PC-9 (cell line): ENCODE measurements at regions not wholly inside any gene's neighbourhood (a gene's known extent, or its start where the extent isn't known, plus 50 kb on each side); places are given as distances from the start of the nearest gene placed in this dataset.

Experiments used
- BruUV-seq: library from RNA; stranded (reverse); fragments of 400-500 nt; replicated peaks from 2 replicates; lab custom pipeline; 2021; lab: Mats Ljungman, UMichigan
- CTCF ChIA-PET: fragments of 300-600 bp; sonication (Branson Sonifier 250); formaldehyde crosslinking; loops from one replicate; lab custom pipeline; 2022; ENCODE audit warnings: antibody characterized with exemption; lab: Charles Lee
- POLR2A ChIA-PET: fragments of 300-600 bp; sonication (Branson Sonifier 250); formaldehyde crosslinking; loops from one replicate; lab custom pipeline; 2022; ENCODE audit warnings: antibody characterized with exemption; ENCODE audit not compliant: unreplicated experiment; lab: Charles Lee
- DNase-seq, 2 experiments: peaks; one replicate each; pipeline versions ENCODE4 v3.0.0 to v3.0.0-alpha.2; 2015 to 2022; ENCODE audit warnings: mixed read lengths in 1 of 2
- H2AFZ ChIP-seq: fragments of 200-600 bp; sonication (generic); 2 replicates; pipeline ENCODE4 v1.8.1; 2017; ENCODE audit warnings: antibody characterized with exemption
- H3F3A ChIP-seq: fragments of 200-600 bp; sonication (generic); 2 replicates; pipeline ENCODE4 v1.8.1; 2017; ENCODE audit warnings: antibody characterized with exemption, mild to moderate bottlenecking, low read depth; ENCODE audit not compliant: insufficient read depth
- H3K27ac ChIP-seq: fragments of 200-600 bp; sonication (generic); 2 replicates; pipeline ENCODE4 v1.6.1; 2016; ENCODE audit warnings: mixed run types
- H3K27me3 ChIP-seq: fragments of 200-600 bp; sonication (generic); 2 replicates; pipeline ENCODE4 v1.6.1; 2016; ENCODE audit warnings: low read depth, mixed run types; ENCODE audit not compliant: insufficient read depth
- H3K36me3 ChIP-seq: fragments of 200-600 bp; sonication (generic); 2 replicates; pipeline ENCODE4 v1.6.1; 2016; ENCODE audit warnings: low read depth, mixed run types
- H3K4me1 ChIP-seq: fragments of 200-600 bp; sonication (generic); replicated peaks from 2 replicates; pipeline ENCODE4 v1.6.1; 2016; ENCODE audit warnings: mixed run types; ENCODE audit not compliant: insufficient read depth
- H3K4me2 ChIP-seq: fragments of 200-600 bp; sonication (generic); 2 replicates; pipeline ENCODE4 v1.6.1; 2017; ENCODE audit warnings: mixed run types
- H3K4me3 ChIP-seq: fragments of 200-600 bp; sonication (generic); 2 replicates; pipeline ENCODE4 v1.6.1; 2016; ENCODE audit warnings: mixed run types
- H3K79me2 ChIP-seq: fragments of 200-600 bp; sonication (generic); 2 replicates; pipeline ENCODE4 v1.6.1; 2017; ENCODE audit warnings: low read depth, mixed run types
- H3K9me2 ChIP-seq: fragments of 200-600 bp; sonication (generic); 2 replicates; pipeline ENCODE4 v1.8.1; 2017; ENCODE audit warnings: mild to moderate bottlenecking; ENCODE audit not compliant: insufficient read depth
- H3K9me3 ChIP-seq: fragments of 200-600 bp; sonication (generic); 2 replicates; pipeline ENCODE4 v1.8.1; 2016; ENCODE audit warnings: low read depth; ENCODE audit not compliant: insufficient read depth
- H4K20me1 ChIP-seq: fragments of 200-600 bp; sonication (generic); 2 replicates; pipeline ENCODE4 v1.8.1; 2017; ENCODE audit not compliant: insufficient read depth
- EZH2 ChIP-seq: fragments of 200-600 bp; sonication (generic); IDR thresholded peaks from 2 replicates; pipeline ENCODE4 v1.8.0; 2017; ENCODE audit warnings: antibody characterized with exemption, low read depth
- intact Hi-C: fragments of 100-400 bp; cut with micrococcal nuclease; formaldehyde crosslinking; loops from one replicate; pipeline ENCODE4 v1.10.0; 2022; ENCODE audit not compliant: unreplicated experiment
- TF ChIP-seq, protein P1 (sequence below): fragments of 200-600 bp; sonication (generic); conservative IDR thresholded peaks from 2 replicates; pipeline ENCODE4 v1.6.1; 2017; ENCODE audit warnings: mixed run types, antibody characterized with exemption, mild to moderate bottlenecking, moderate library complexity

DNA sequence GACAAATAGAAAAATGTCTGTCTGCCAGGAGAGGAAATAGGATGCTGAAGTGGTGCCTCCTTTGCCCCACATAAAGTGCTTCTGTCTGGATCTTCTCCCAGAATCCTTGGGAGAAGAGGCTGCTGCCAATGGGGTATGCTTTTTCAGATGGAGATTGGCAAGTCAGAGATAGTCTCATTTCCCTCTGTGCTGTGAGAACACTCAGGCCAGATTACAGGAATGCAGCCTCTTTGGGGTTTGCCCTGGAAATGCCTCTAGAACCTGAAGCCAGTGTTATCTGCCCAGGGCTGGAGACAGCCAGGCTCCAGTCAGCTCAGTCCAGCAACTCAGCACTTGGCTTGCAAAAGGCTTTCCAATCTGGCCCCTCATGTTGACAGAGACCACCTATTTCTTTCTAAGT is 119.1 kb upstream of the PHYHIPL start:
- no peak overlapping the region for H3K4me2 ChIP-seq
- H3K36me3 ChIP-seq, result no peaks in the 10 kb centered on the region
- H3K27me3 ChIP-seq, result peaks cover 5% of the 10 kb centered on the region; the same call in 1 of the 2 replicates
- no peaks in the 10 kb centered on the region for H3K79me2 ChIP-seq
- no peaks in the 10 kb centered on the region for H4K20me1 ChIP-seq
- no peaks in the 10 kb centered on the region for H3F3A ChIP-seq
- H3K9me3 ChIP-seq, result no peaks in the 10 kb centered on the region
- intact Hi-C loops, result no loop called here
- no peaks in the 10 kb centered on the region for H3K9me2 ChIP-seq
- ChIA-PET POLR2A (no interaction called here), CTCF (no interaction called here)
- no TSS peak for BruUV-seq
- no peak for DNase-seq
- H3K4me3 ChIP-seq, result no peak overlapping the region
- no peaks in the 10 kb centered on the region for H3K4me1 ChIP-seq
- TF ChIP-seq, protein P1, sequence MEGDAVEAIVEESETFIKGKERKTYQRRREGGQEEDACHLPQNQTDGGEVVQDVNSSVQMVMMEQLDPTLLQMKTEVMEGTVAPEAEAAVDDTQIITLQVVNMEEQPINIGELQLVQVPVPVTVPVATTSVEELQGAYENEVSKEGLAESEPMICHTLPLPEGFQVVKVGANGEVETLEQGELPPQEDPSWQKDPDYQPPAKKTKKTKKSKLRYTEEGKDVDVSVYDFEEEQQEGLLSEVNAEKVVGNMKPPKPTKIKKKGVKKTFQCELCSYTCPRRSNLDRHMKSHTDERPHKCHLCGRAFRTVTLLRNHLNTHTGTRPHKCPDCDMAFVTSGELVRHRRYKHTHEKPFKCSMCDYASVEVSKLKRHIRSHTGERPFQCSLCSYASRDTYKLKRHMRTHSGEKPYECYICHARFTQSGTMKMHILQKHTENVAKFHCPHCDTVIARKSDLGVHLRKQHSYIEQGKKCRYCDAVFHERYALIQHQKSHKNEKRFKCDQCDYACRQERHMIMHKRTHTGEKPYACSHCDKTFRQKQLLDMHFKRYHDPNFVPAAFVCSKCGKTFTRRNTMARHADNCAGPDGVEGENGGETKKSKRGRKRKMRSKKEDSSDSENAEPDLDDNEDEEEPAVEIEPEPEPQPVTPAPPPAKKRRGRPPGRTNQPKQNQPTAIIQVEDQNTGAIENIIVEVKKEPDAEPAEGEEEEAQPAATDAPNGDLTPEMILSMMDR, result no peak
- no peak overlapping the region for H3K27ac ChIP-seq
- H2AFZ ChIP-seq, result no peak overlapping the region

DNA sequence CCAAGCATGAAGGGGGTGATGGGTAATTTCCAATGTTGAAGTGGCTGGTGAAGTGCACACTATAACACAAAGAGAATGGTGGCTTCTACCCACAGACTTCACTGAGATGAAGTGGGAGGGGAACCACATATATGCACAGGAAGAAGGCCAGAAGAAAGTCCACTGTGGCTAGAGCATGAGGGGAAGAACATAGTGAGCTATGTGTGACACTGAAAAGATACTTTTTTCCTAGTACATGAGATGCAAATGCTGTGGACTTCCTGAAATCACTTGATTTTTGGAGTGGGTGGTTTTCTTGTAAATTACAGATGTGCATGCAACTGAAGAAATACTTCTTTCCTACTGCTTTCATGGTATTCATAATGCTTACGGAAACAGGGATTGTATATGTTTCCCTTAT is 115.6 kb upstream of the PHYHIPL start:
- H3K4me1 ChIP-seq, result no peaks in the 10 kb centered on the region
- H3K36me3 ChIP-seq, result no peaks in the 10 kb centered on the region
- H3K9me3 ChIP-seq, result no peaks in the 10 kb centered on the region
- H4K20me1 ChIP-seq, result no peaks in the 10 kb centered on the region
- no peak overlapping the region for H2AFZ ChIP-seq
- H3K79me2 ChIP-seq, result no peaks in the 10 kb centered on the region
- no peak for DNase-seq
- H3K4me3 ChIP-seq, result no peak overlapping the region
- no peaks in the 10 kb centered on the region for H3K9me2 ChIP-seq
- CTCF ChIA-PET, result no interaction called here
- H3K27ac ChIP-seq, result no peak overlapping the region
- peaks cover 5% of the 10 kb centered on the region; the same call in 1 of the 2 replicates for H3K27me3 ChIP-seq
- intact Hi-C loops, result no loop called here
- no peak for TF ChIP-seq EZH2
- TF ChIP-seq, protein P1, result no peak
- BruUV-seq, result no TSS peak
- H3F3A ChIP-seq, result no peaks in the 10 kb centered on the region
- POLR2A ChIA-PET, result no interaction called here
- no peak overlapping the region for H3K4me2 ChIP-seq

DNA sequence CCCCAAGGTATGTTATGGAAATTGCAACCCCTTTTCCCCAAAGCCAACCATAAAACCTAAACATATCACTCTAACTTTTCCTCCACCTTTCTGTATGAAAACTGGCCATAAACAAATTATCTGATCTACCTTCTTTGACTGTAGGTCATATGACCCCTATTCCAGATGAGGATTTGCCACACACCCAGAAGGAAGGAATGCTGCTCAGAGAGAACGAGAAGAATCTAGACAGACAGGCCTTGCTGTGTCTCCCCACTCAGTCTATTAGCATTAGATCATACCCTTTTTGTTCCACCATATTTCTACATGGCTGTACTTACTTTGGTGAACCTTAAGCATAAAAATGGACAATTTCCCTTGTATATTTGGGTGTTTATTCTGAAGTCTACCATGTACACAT is 113.0 kb upstream of the PHYHIPL start:
- no peaks in the 10 kb centered on the region for H3K36me3 ChIP-seq
- no peaks in the 10 kb centered on the region for H3K4me1 ChIP-seq
- H3K9me3 ChIP-seq, result no peaks in the 10 kb centered on the region
- H2AFZ ChIP-seq, result no peak overlapping the region
- no peaks in the 10 kb centered on the region for H3K27me3 ChIP-seq
- CTCF ChIA-PET, result no interaction called here
- no peaks in the 10 kb centered on the region for H3F3A ChIP-seq
- TF ChIP-seq, protein P1, result no peak
- TF ChIP-seq EZH2, result no peak
- H3K27ac ChIP-seq, result no peak overlapping the region
- H4K20me1 ChIP-seq, result no peaks in the 10 kb centered on the region
- H3K9me2 ChIP-seq, result no peaks in the 10 kb centered on the region
- POLR2A ChIA-PET, result no interaction called here
- no TSS peak for BruUV-seq
- intact Hi-C loops, result no loop called here
- no peak overlapping the region for H3K4me3 ChIP-seq
- no peaks in the 10 kb centered on the region for H3K79me2 ChIP-seq
- DNase-seq, result no peak
- H3K4me2 ChIP-seq, result no peak overlapping the region
